CMK (cell line): ENCODE measurements at regions not wholly inside any gene's neighbourhood (a gene's known extent, or its start where the extent isn't known, plus 50 kb on each side); places are given as distances from the start of the nearest gene placed in this dataset.

Source experiments
- DNase-seq: peaks from one replicate; pipeline ENCODE4 v3.0.0-alpha.2; 2010; ENCODE audit warnings: low read depth

GRCh38 chr22:47813661-47814060 lies 1051.2 kb downstream of the TBC1D22A start:
- no peak for DNase-seq

DNA sequence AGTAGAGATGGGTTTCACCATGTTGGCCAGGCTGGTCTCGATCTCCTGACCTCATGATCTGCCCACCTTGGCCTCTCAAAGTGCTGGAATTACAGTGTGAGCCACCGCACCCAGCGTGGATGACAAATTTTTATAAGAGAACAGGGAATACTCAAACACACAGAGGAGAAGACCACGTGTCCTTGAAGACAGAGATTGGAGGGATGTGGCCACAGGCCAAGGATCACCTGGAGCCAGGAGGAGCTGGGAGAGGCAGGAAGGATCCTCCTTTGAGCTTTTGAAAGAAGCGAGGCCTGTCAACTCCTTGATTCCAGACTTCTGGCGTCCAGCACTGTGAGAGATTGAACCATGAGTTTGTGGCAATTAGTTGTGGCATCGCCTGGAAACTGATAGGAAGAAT lies 1049.5 kb downstream of the TBC1D22A start:
- DNase-seq: no peak

DNA sequence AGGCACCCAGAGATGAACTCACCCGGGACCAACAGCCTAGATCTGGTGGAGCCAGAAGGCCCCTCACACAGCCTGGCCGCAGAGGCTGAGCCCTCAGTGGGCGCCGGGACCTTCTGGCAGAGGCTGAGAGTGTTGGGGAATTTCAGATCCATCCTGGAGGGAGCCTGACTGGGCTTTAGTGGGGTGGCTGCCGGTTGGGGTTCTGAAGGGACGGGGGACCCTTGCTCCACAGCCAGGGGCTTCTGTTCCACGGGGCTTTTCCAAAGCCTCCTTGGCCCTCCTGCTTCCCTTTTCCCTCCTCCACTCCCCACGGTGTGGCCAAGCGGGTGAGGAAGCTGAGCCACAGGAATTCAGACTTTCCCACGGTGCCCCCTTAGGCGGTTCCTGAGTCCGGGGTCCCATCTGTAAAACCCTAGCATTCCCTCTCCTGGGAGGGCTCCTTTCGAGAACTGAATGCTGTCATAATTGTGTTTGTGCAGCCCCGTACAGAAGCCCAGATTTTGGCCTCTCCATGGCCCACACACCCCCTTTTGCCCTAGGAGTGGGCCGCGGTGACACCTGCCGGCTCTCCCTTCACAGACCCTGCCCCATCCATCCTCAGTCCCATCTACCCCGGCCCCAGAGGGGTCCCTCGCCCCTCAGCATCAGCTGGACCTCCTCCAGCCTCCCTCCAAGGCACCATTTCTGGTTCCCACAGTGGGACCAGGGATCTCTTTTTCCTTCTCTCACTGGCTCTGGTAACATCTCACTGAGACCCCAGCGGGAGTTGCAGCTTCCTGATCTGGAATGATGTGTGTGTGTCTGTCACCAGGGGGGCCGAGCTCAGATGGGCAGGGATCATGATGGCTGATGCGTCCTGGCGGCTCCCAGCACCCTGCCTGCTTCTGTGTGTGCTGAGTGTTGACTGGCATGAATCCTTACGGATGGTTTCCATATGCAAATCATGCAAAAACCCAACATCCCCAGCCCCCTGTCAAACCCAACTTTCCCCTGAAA lies 1048.4 kb downstream of the TBC1D22A start:
- DNase-seq: no peak

- no peak for DNase-seq
Measured at GRCh38 chr22:47808886-47809620, 1046.6 kb downstream of the TBC1D22A start.

DNA sequence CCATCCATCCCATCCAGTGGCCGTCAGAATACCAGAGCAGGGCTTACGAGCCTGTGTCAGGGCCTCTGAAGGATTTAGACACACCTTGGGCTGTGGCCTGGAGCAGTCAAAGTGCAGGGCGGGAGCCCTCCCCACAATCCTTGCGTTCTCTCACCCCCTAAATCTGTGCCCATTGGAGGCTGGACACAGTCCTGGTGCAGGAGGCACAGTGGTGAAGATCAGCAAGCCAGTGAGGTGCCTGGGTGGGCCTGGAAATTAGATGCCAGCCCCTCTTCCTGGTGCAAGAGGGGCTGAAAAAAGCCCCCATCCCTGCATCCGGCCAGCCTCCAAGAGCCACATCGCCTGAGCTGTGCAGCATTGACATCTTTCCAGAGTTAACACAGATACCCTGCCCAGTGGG lies 1045.8 kb downstream of the TBC1D22A start:
- no peak for DNase-seq

GRCh38 chr22:47807506-47807905 lies 1045.1 kb downstream of the TBC1D22A start:
- DNase-seq: no peak

- DNase-seq: no peak
Measured at GRCh38 chr22:47806894-47807293, 1044.4 kb downstream of the TBC1D22A start.

GRCh38 chr22:47805394-47805935 lies 1043.0 kb downstream of the TBC1D22A start:
- DNase-seq: no peak

DNA sequence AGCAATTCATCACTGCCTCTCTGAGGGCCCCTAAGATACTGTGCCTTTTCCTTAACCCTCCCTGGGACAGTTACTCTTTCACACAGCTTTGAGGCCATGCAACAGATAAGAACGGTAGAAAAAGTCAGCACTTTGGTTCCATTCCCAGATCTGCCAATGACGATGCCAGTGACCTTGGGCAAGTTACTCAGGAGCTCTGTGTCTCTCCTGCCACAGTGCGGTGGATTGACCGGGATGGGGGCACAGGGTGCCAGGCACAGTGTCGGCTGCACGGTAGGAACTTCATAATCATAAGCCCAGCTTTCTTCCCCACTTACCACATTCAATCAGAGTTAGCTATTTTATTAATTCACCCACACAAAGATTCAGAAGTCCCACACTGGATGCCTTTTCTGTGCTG lies 1041.8 kb downstream of the TBC1D22A start:
- no peak for DNase-seq

GRCh38 chr22:47802421-47802820 lies 1040.0 kb downstream of the TBC1D22A start:
- DNase-seq: no peak

DNA sequence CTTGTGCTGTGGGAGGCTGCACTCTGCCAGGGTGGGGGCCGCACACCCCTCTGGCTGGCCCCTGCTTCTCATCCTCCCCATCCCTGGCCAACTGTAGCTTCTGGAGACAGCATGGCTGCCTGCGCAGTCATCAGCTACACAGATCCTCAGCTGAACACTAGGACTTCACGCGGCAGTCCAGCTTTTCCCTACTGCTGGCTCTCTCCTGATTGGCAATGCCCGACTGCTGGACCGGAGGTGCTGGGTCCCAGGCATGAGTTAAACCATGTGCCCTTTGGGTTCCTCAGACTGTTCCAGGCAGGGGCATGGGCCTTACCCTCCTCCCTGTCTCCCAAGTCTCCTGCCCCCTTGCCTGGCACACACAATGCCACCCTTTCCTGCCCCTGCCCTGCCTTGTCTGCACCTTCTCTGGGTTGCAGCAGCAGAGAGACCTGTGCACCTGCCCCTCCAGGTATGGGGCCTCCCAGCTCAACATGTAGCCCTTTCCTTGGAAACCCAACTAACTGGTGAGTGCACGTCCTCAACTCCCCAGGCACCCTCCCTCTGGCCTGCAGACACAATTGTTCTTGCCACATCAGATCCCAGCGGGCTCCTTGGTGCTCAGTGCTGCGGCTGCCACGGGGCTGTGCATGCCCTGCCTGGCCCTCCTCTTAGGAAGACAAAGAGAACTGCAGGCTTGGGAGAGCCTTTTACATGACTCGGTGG lies 1039.2 kb downstream of the TBC1D22A start:
- DNase-seq: no peak

- no peak for DNase-seq
Measured at GRCh38 chr22:47798229-47798628, 1035.8 kb downstream of the TBC1D22A start.

DNA sequence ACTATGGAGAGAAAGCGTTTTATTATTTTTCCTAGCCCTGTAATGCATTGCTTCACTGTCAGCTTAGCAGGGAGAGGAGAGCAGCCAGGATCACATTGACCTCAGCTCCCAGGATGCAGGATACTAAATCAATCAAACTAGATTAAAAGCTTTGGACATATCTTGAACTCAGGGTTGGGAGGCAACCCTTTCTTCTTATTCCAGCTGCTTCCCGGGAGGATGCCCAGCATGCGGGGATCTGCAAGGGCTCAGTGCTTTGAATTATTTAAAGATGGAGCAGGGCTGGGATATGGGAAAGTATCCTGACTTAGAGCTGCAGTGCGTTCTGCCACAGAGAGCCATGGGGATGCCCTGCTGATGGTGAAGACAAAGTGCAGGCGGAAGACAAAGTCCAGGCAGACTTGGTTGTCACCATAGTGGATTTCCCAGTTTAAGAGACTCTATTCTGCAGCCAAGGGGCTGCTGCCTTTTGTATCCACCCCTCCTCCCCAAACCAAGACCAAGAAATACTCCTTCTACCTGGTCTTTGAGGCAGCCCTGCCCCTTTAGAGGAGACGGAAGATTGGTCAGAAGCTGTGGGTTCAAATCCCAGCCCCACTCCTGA lies 1035.0 kb downstream of the TBC1D22A start:
- DNase-seq: no peak

DNA sequence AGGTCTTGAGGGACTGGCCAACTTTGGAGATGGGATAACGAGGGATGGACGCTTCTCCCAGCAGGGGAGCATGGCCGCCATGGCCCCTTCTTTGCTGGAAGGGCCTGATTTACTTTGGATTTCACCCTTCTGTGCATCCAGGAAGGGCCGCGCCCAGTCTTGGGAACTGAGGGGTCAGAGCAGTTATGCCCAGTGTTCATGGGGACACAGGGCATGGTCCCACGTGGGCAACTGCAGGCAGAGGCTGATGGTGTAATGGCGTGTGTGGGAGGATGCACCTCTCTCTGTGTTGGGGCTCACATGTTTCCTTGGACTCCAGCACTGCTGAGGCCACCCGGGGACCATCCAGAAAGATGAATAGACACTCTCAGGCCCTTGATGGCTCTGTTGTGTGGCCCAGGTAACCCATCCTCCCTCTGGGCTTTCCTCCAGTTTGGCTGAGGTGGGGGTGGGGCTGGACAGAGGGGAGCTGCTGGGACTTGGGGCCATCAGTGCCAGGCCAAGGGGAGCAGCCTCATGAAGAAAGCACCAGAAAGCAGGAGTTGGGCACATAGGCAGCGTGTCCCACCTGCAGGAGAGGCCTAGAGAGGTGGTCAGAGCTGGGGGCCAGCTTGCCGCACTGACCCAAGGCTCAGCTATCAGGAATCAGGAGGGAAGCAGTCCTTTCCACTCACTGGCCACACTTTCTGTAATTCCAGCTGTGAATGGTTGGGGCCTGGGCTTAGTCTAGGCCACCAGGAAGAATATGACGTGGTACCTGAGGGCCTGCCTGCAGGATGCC lies 1033.9 kb downstream of the TBC1D22A start:
- no peak for DNase-seq

GRCh38 chr22:47795477-47796127 lies 1033.2 kb downstream of the TBC1D22A start:
- no peak for DNase-seq

DNA sequence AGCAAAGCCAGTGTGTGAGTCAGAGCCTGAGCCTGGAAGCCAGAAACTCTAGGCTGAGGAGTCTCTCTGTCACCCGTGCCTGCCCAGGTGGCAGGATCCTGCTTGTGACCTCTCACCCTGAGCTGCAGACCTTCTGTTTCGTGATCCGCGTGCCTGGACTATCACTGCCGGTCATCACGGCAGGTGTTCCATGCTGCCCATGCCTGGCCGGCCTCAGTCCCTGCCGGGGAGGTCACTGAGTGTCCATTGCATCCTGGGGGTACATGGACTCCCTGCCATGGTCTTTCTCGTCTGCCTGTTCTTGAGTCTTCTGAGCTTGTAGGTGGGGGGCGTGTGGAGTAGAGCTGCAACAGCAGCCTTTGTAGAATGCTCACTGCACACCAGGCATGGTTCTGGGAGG lies 1032.4 kb downstream of the TBC1D22A start:
- no peak for DNase-seq

DNA sequence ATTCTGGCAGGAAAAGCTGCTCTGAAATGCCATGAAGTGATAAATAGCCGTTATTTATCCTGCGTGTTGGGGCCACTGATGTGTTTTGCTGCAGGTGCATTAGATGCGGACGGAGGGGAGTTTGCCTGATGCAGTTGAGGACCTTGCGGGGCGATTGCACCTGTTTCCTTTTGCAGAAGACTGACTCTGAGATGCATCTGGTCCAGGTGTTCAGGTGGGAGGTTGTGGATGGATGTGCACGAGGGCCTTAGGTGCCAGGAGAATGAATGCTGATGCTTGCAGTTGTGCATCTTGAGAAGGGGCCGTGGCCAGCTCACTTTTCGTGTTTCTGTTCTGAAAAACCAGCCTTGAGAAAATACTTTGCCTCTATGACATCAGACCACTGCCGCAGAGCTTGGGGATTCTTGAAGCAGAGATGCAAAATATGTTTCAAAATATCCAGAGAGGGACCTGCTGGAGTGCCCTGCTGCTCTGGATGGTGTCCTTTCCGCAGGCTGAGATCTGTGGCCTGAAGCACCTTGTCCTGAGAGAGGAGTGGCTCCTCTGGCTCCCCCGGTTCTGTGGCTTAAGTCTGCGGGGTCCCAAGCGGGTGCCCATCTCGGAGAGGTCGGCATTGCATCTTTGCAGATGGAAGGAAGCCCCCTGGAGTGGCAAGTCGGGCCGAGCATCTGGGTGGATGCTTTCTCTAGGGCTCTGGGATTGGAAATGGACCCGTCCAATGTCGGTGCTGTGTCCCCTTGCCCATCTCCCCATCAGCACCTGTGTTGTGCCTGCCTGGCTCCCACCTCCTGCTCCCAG lies 1031.1 kb downstream of the TBC1D22A start:
- DNase-seq: no peak

GRCh38 chr22:47789171-47789570 lies 1026.7 kb downstream of the TBC1D22A start:
- no peak for DNase-seq

GRCh38 chr22:47788461-47788860 lies 1026.0 kb downstream of the TBC1D22A start:
- no peak for DNase-seq
